HG03432 (cell line): ENCODE measurements at regions not wholly inside any gene's neighbourhood (a gene's known extent, or its start where the extent isn't known, plus 50 kb on each side); places are given as distances from the start of the nearest gene placed in this dataset.
"Not testable (repeated sequence)": the region's sequence is repeated elsewhere in the genome, so short reads cannot be mapped to it uniquely, and the experiment has no call there.

ENCODE experiments used
- ATAC-seq: cut with Tn5 transposase; IDR thresholded peaks from one replicate; pipeline ENCODE4 v1.9.1; 2021; ENCODE audit warnings: mild to moderate bottlenecking, moderate library complexity; ENCODE audit not compliant: unreplicated experiment

GRCh38 chr9:87781331-87781730 is 55.4 kb downstream of the CTSL start:
- no peak for ATAC-seq

- no peak for ATAC-seq
Observed at GRCh38 chr9:87783180-87783579, 57.3 kb downstream of the CTSL start.

- not testable (repeated sequence) for ATAC-seq
Observed at GRCh38 chr9:87785315-87785970, 59.5 kb downstream of the CTSL start.

- ATAC-seq = no peak
Observed at GRCh38 chr9:87786423-87786822, 60.5 kb downstream of the CTSL start.

GRCh38 chr9:87786876-87787275 is 61.0 kb downstream of the CTSL start:
- no peak for ATAC-seq

- ATAC-seq = no peak
Observed at GRCh38 chr9:87787735-87788134, 61.8 kb downstream of the CTSL start.

- peak; percentile 98 for ATAC-seq
Observed at GRCh38 chr9:87792831-87793288, 66.9 kb downstream of the CTSL start.

- ATAC-seq = no peak
Observed at GRCh38 chr9:87793292-87793691, 67.4 kb downstream of the CTSL start.

GRCh38 chr9:87795178-87795577 is 69.3 kb downstream of the CTSL start:
- no peak for ATAC-seq

GRCh38 chr9:87796196-87796595 is 70.3 kb downstream of the CTSL start:
- no peak for ATAC-seq

GRCh38 chr9:87798261-87798833 is 72.4 kb downstream of the CTSL start:
- ATAC-seq = no peak

- ATAC-seq = no peak
Observed at GRCh38 chr9:87799503-87799902, 73.6 kb downstream of the CTSL start.

GRCh38 chr9:87800456-87800855 is 74.5 kb downstream of the CTSL start:
- no peak for ATAC-seq

- no peak for ATAC-seq
Observed at GRCh38 chr9:87801013-87801412, 75.1 kb downstream of the CTSL start.

- no peak for ATAC-seq
Observed at GRCh38 chr9:87803166-87803565, 77.2 kb downstream of the CTSL start.

- ATAC-seq = no peak
Observed at GRCh38 chr9:87803623-87804345, 77.9 kb downstream of the CTSL start.

- no peak for ATAC-seq
Observed at GRCh38 chr9:87805259-87805658, 77.4 kb upstream of the SPATA31E1 start.

GRCh38 chr9:87810008-87810407 is 72.7 kb upstream of the SPATA31E1 start:
- no peak for ATAC-seq

- ATAC-seq = no peak
Observed at GRCh38 chr9:87810679-87811178, 71.9 kb upstream of the SPATA31E1 start.

GRCh38 chr9:87812375-87813118 is 70.1 kb upstream of the SPATA31E1 start:
- no peak for ATAC-seq

- ATAC-seq = no peak
Observed at GRCh38 chr9:87813119-87813463, 69.6 kb upstream of the SPATA31E1 start.
